ENCODE measurements at regions not wholly inside any gene's neighbourhood (a gene's known extent, or its start where the extent isn't known, plus 50 kb on each side); places are given as distances from the start of the nearest gene placed in this dataset.

DNA sequence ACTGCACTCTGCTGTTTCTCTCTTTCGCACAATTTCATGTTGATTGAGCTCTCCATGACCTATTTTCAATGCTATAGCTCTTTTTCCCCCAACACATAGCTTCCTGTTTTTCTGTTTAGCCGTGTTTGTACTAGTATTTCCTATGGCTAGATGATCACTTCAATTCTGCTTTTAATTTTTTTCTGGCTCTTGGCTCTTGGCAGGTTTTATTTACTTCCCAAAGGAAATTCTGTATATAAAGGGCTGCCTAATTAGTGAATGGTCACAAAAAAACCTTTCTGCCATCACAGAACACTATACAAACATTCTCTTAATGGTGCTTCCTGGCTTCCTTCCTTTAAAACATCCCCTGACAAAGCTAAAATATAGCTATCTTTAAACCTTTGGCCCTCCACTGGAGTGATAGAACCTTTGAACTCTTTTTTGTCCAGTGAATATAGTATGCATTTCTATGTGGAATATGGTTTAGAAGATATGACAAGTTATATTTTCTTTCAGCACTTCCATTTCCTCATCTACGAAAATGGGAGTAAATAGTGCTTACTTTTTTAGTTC, 88.2 kb downstream of the RASSF9 start:
- TF ChIP-seq, protein P1, sequence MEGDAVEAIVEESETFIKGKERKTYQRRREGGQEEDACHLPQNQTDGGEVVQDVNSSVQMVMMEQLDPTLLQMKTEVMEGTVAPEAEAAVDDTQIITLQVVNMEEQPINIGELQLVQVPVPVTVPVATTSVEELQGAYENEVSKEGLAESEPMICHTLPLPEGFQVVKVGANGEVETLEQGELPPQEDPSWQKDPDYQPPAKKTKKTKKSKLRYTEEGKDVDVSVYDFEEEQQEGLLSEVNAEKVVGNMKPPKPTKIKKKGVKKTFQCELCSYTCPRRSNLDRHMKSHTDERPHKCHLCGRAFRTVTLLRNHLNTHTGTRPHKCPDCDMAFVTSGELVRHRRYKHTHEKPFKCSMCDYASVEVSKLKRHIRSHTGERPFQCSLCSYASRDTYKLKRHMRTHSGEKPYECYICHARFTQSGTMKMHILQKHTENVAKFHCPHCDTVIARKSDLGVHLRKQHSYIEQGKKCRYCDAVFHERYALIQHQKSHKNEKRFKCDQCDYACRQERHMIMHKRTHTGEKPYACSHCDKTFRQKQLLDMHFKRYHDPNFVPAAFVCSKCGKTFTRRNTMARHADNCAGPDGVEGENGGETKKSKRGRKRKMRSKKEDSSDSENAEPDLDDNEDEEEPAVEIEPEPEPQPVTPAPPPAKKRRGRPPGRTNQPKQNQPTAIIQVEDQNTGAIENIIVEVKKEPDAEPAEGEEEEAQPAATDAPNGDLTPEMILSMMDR (IDR thresholded peaks at IDR 0.05): no peak
- TF ChIP-seq POLR2A (IDR thresholded peaks at IDR 0.05) (no peak), POLR2AphosphoS5 (IDR thresholded peaks at IDR 0.05) (no peak)
